PC-9 (cell line): ENCODE measurements at regions not wholly inside any gene's neighbourhood (a gene's known extent, or its start where the extent isn't known, plus 50 kb on each side); places are given as distances from the start of the nearest gene placed in this dataset.

Experiments
- BruUV-seq: library from RNA; stranded (reverse); fragments of 400-500 nt; replicated peaks from 2 replicates; lab custom pipeline; 2021; lab: Mats Ljungman, UMichigan
- CTCF ChIA-PET: fragments of 300-600 bp; sonication (Branson Sonifier 250); formaldehyde crosslinking; loops from one replicate; lab custom pipeline; 2022; ENCODE audit warnings: antibody characterized with exemption; lab: Charles Lee
- POLR2A ChIA-PET: fragments of 300-600 bp; sonication (Branson Sonifier 250); formaldehyde crosslinking; loops from one replicate; lab custom pipeline; 2022; ENCODE audit warnings: antibody characterized with exemption; ENCODE audit not compliant: unreplicated experiment; lab: Charles Lee
- DNase-seq, 2 experiments: peaks; one replicate each; pipeline versions ENCODE4 v3.0.0 to v3.0.0-alpha.2; 2015 to 2022; ENCODE audit warnings: mixed read lengths in 1 of 2
- H2AFZ ChIP-seq: fragments of 200-600 bp; sonication (generic); 2 replicates; pipeline ENCODE4 v1.8.1; 2017; ENCODE audit warnings: antibody characterized with exemption
- H3F3A ChIP-seq: fragments of 200-600 bp; sonication (generic); 2 replicates; pipeline ENCODE4 v1.8.1; 2017; ENCODE audit warnings: antibody characterized with exemption, mild to moderate bottlenecking, low read depth; ENCODE audit not compliant: insufficient read depth
- H3K27ac ChIP-seq: fragments of 200-600 bp; sonication (generic); 2 replicates; pipeline ENCODE4 v1.6.1; 2016; ENCODE audit warnings: mixed run types
- H3K27me3 ChIP-seq: fragments of 200-600 bp; sonication (generic); 2 replicates; pipeline ENCODE4 v1.6.1; 2016; ENCODE audit warnings: low read depth, mixed run types; ENCODE audit not compliant: insufficient read depth
- H3K36me3 ChIP-seq: fragments of 200-600 bp; sonication (generic); 2 replicates; pipeline ENCODE4 v1.6.1; 2016; ENCODE audit warnings: low read depth, mixed run types
- H3K4me1 ChIP-seq: fragments of 200-600 bp; sonication (generic); replicated peaks from 2 replicates; pipeline ENCODE4 v1.6.1; 2016; ENCODE audit warnings: mixed run types; ENCODE audit not compliant: insufficient read depth
- H3K4me2 ChIP-seq: fragments of 200-600 bp; sonication (generic); 2 replicates; pipeline ENCODE4 v1.6.1; 2017; ENCODE audit warnings: mixed run types
- H3K4me3 ChIP-seq: fragments of 200-600 bp; sonication (generic); 2 replicates; pipeline ENCODE4 v1.6.1; 2016; ENCODE audit warnings: mixed run types
- H3K79me2 ChIP-seq: fragments of 200-600 bp; sonication (generic); 2 replicates; pipeline ENCODE4 v1.6.1; 2017; ENCODE audit warnings: low read depth, mixed run types
- H3K9me2 ChIP-seq: fragments of 200-600 bp; sonication (generic); 2 replicates; pipeline ENCODE4 v1.8.1; 2017; ENCODE audit warnings: mild to moderate bottlenecking; ENCODE audit not compliant: insufficient read depth
- H3K9me3 ChIP-seq: fragments of 200-600 bp; sonication (generic); 2 replicates; pipeline ENCODE4 v1.8.1; 2016; ENCODE audit warnings: low read depth; ENCODE audit not compliant: insufficient read depth
- H4K20me1 ChIP-seq: fragments of 200-600 bp; sonication (generic); 2 replicates; pipeline ENCODE4 v1.8.1; 2017; ENCODE audit not compliant: insufficient read depth
- EZH2 ChIP-seq: fragments of 200-600 bp; sonication (generic); IDR thresholded peaks from 2 replicates; pipeline ENCODE4 v1.8.0; 2017; ENCODE audit warnings: antibody characterized with exemption, low read depth
- intact Hi-C: fragments of 100-400 bp; cut with micrococcal nuclease; formaldehyde crosslinking; loops from one replicate; pipeline ENCODE4 v1.10.0; 2022; ENCODE audit not compliant: unreplicated experiment
- TF ChIP-seq, protein P1 (sequence below): fragments of 200-600 bp; sonication (generic); conservative IDR thresholded peaks from 2 replicates; pipeline ENCODE4 v1.6.1; 2017; ENCODE audit warnings: mixed run types, antibody characterized with exemption, mild to moderate bottlenecking, moderate library complexity

DNA sequence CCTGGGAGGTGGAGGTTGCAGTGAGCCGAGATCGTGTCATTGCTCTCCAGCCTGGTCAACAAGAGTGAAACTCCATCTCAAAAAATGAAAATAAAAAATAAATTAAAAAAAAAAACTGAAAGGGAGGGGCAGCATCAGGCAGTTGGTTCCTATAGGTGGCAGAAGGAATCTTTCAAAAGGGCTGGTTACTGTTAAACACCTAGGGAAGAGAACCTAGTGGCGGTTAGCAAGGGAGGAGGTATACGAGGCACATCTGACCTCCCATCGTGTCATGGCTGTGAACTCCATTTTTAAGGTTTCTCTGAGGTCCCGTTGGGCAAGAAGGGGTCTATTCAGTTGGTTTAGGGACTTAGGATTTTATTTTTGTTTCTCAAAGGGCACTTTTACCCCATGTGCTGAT is 150.1 kb downstream of the SLC7A11 start:
- H3K27ac ChIP-seq: no peak overlapping the region
- POLR2A ChIA-PET: no interaction called here
- CTCF ChIA-PET: no interaction called here
- H3K4me2 ChIP-seq: no peak overlapping the region
- no peak overlapping the region for H2AFZ ChIP-seq
- H3K9me2 ChIP-seq: no peaks in the 10 kb centered on the region
- no peaks in the 10 kb centered on the region for H3F3A ChIP-seq
- H3K4me1 ChIP-seq: no peaks in the 10 kb centered on the region
- H4K20me1 ChIP-seq: no peaks in the 10 kb centered on the region
- no peak overlapping the region for H3K4me3 ChIP-seq
- H3K79me2 ChIP-seq: no peaks in the 10 kb centered on the region
- no peaks in the 10 kb centered on the region for H3K9me3 ChIP-seq
- H3K36me3 ChIP-seq: no peaks in the 10 kb centered on the region
- TF ChIP-seq, protein P1, sequence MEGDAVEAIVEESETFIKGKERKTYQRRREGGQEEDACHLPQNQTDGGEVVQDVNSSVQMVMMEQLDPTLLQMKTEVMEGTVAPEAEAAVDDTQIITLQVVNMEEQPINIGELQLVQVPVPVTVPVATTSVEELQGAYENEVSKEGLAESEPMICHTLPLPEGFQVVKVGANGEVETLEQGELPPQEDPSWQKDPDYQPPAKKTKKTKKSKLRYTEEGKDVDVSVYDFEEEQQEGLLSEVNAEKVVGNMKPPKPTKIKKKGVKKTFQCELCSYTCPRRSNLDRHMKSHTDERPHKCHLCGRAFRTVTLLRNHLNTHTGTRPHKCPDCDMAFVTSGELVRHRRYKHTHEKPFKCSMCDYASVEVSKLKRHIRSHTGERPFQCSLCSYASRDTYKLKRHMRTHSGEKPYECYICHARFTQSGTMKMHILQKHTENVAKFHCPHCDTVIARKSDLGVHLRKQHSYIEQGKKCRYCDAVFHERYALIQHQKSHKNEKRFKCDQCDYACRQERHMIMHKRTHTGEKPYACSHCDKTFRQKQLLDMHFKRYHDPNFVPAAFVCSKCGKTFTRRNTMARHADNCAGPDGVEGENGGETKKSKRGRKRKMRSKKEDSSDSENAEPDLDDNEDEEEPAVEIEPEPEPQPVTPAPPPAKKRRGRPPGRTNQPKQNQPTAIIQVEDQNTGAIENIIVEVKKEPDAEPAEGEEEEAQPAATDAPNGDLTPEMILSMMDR: no peak
- no peak for TF ChIP-seq EZH2
- no peaks in the 10 kb centered on the region for H3K27me3 ChIP-seq
- no peak for DNase-seq
- no TSS peak for BruUV-seq
- intact Hi-C loops: loop anchor here (5.0 to 10.0 kb wide), 2 partner anchors 403 to 590 kb away; no protein-coding TSS in a partner anchor

DNA sequence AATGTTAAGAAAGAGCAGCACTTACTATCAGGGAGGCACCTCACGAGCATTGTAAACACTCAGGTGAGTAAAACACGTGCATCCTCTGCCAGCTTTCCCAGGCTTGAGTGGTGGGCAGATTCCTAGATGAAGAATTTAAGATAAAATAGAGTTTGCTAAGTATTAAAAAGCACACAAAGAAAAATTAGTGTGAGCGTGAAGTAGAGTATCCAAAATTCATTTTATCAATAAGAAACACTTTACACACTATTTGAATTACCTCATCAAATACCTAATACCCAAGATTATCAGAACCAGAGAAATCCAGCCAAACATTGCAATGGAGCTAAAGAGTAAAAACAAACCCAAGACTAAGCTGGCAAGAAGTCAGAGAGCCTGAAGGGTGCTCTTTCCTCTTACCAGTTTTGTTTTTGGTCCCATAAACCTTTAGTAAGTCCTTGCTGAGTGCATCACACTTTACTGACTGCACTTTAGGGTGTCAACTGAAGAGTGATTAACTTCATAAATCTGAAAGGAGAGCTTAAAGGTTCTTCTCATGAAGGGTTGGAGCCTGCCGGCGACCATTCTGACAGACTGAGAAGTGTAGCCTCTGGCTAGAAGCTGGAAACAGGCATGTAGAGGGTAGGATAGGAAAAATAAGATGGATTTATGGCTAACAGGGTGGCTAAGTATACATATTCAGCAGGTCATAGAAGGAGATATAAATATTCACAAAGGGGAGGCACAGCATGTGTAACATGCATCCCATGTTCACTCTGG is 151.1 kb downstream of the SLC7A11 start:
- Histone ChIP-seq H3K4me2 (peak overlapping the region; percentile 63), H3K36me3 (no peaks in the 10 kb centered on the region), H4K20me1 (no peaks in the 10 kb centered on the region), H3K27ac (no peak overlapping the region), H3F3A (no peaks in the 10 kb centered on the region), H3K9me3 (no peaks in the 10 kb centered on the region), H3K4me1 (no peaks in the 10 kb centered on the region), H3K27me3 (no peaks in the 10 kb centered on the region), H3K79me2 (no peaks in the 10 kb centered on the region), H3K4me3 (no peak overlapping the region), H3K9me2 (no peaks in the 10 kb centered on the region), H2AFZ (no peak overlapping the region)
- DNase-seq: no peak
- intact Hi-C loops: loop anchor here (1.0 to 10.0 kb wide), 5 partner anchors 56 to 967 kb away; no protein-coding TSS in a partner anchor
- no peak for TF ChIP-seq EZH2
- TF ChIP-seq, protein P1: no peak
- ChIA-PET CTCF (interaction anchor here (0.6 to 2.0 kb wide), 7 partner anchors 10 to 967 kb away, joined by 3 to 17 read pairs (median 4); no protein-coding TSS in a partner anchor), POLR2A (interaction anchor here (0.7 kb wide), 1 partner anchor 63 kb away, joined by 12 read pairs; no protein-coding TSS in a partner anchor)
- no TSS peak for BruUV-seq

DNA sequence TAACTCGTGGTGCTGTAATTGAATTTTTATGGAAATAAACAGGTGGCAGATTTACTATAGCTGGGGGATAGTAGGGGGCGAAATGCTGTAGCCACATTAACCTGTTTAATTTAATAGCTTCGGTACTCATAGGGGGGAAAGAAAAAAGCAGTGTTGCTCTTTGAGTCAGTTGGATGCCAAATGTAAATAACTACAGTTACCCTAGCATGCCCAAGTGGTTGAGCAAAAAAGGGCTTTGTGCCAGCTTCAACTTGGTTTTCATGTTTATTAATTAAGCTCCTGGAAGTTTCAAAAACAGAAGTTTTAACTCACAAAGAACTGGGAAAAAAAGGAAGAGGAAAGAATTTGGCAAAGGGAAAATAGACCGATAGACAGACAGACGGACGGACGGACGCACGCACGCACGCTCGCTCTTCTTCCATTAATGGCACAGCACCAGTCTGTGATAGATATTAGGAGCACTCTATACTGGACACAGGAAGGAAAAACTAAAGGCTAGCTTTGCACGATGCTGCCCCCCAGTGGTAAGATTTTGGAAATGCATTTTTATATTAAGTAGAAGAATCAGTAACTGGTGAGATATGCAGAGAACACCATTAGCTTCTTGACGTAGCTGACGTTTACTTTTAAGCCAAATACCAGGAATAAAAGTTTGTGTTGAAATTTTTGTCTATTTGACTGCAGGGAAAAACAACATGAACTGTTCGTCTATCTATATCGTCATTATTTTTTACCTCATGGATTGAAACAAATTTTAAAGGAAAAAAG is 151.8 kb downstream of the SLC7A11 start:
- H3K27ac ChIP-seq: no peak overlapping the region
- POLR2A ChIA-PET: interaction anchor here (0.7 kb wide), 1 partner anchor 62 kb away, joined by 12 read pairs; no protein-coding TSS in a partner anchor

More for the DNA sequence above, 151.8 kb downstream of the SLC7A11 start:
- no peaks in the 10 kb centered on the region for H3K4me1 ChIP-seq
- TF ChIP-seq, protein P1: peak; percentile 79
- TF ChIP-seq EZH2: no peak
- CTCF ChIA-PET: interaction anchor here (0.6 to 2.0 kb wide), 9 partner anchors 9 to 966 kb away, joined by 3 to 17 read pairs (median 3); no protein-coding TSS in a partner anchor
- no peaks in the 10 kb centered on the region for H3K9me3 ChIP-seq
- H3K9me2 ChIP-seq: no peaks in the 10 kb centered on the region
- peak overlapping the region; percentile 36; the same call in 1 of the 2 replicates for H3K4me3 ChIP-seq
- intact Hi-C loops: loop anchor here (1.0 to 10.0 kb wide), 5 partner anchors 55 to 966 kb away; no protein-coding TSS in a partner anchor
- H3K79me2 ChIP-seq: no peaks in the 10 kb centered on the region
- BruUV-seq: no TSS peak
- H2AFZ ChIP-seq: no peak overlapping the region
- DNase-seq: peak; percentile 60 to 61
- no peaks in the 10 kb centered on the region for H4K20me1 ChIP-seq
- peak overlapping the region; percentile 63 for H3K4me2 ChIP-seq
- H3F3A ChIP-seq: no peaks in the 10 kb centered on the region
- no peaks in the 10 kb centered on the region for H3K27me3 ChIP-seq
- no peaks in the 10 kb centered on the region for H3K36me3 ChIP-seq
